ENCODE measurements at regions not wholly inside any gene's neighbourhood (a gene's known extent, or its start where the extent isn't known, plus 50 kb on each side); places are given as distances from the start of the nearest gene placed in this dataset.

GRCh38 chr17:69692171-69692570 lies 277.7 kb downstream of the MAP2K6 start:
- Histone ChIP-seq H3K9ac (ENCODE audit: insufficient read depth, low read depth, low read length) (no peak overlapping the region), H3K79me2 (ENCODE audit: insufficient read depth, low read length) (no peaks in the 10 kb centered on the region), H3K9me3 (ENCODE audit: low read length) (peaks cover 80% of the 10 kb centered on the region), H3K27me3 (ENCODE audit: control insufficient read depth in 1 of 2, insufficient read depth in 2 of 2, low read length in 2 of 2) (no peaks in the 10 kb centered on the region), H3K36me3 (replicated peaks in 1 of 2; ENCODE audit: control insufficient read depth in 1 of 2, insufficient read depth in 2 of 2, low read length in 2 of 2) (no peaks in the 10 kb centered on the region), H2AFZ (ENCODE audit: low read length) (no peak overlapping the region), H3K4me2 (ENCODE audit: low read depth, low read length) (no peak overlapping the region), H3K4me3 (replicated peaks in 1 of 3; ENCODE audit: insufficient read depth in 1 of 3, low read depth in 2 of 3, low read length in 3 of 3) (no peak overlapping the region), H3K4me1 (ENCODE audit: insufficient read depth, low read length) (no peaks in the 10 kb centered on the region), H3K27ac (ENCODE audit: extremely low read length, insufficient read depth, low read length) (no peak overlapping the region), H4K20me1 (ENCODE audit: insufficient read depth, low read length) (no peaks in the 10 kb centered on the region)
- DNase-seq (ENCODE audit: low spot score) (no peak), ATAC-seq (no peak), FAIRE-seq (no peak)
- POLR2A ChIA-PET = no interaction called here
- CTCF ChIA-PET (ENCODE audit: low intra/inter-chr PET ratio, low total read pairs) = no interaction called here
- intact Hi-C loops (cut with micrococcal nuclease; ENCODE audit: unreplicated experiment) (no loop called here), in situ Hi-C loops (cut with HindIII; ENCODE audit: extremely low pct_ligation_motif_present, low pct_unique_long_range_greater_than_20kb) (no loop called here)
- TF ChIP-seq ZNF546 (CRISPR knock-in tag; conservative IDR thresholded peaks at IDR 0.05) = no peak
- TF ChIP-seq FOXK1 (CRISPR knock-in tag; IDR thresholded peaks at IDR 0.05; ENCODE audit: borderline replicate concordance, low read depth) = no peak
- no peak for TF ChIP-seq ZFP90 (CRISPR knock-in tag; IDR thresholded peaks at IDR 0.05; ENCODE audit: borderline replicate concordance)
- TF ChIP-seq ZBTB3 (CRISPR knock-in tag; IDR thresholded peaks at IDR 0.05; ENCODE audit: borderline replicate concordance, low read depth) = no peak
- no TSS peak for BruUV-seq (replicated peaks)

GRCh38 chr17:69695646-69696045 lies 281.1 kb downstream of the MAP2K6 start:
- BruUV-seq (replicated peaks) = no TSS peak
- POLR2A ChIA-PET = no interaction called here

More at GRCh38 chr17:69695646-69696045, 281.1 kb downstream of the MAP2K6 start:
- ATAC-seq = no peak
- H3K4me2 ChIP-seq (ENCODE audit: low read depth, low read length) = no peak overlapping the region
- no peaks in the 10 kb centered on the region for H3K36me3 ChIP-seq (replicated peaks in 1 of 2; ENCODE audit: control insufficient read depth in 1 of 2, insufficient read depth in 2 of 2, low read length in 2 of 2)
- no peaks in the 10 kb centered on the region for H4K20me1 ChIP-seq (ENCODE audit: insufficient read depth, low read length)
- CTCF ChIA-PET (ENCODE audit: low intra/inter-chr PET ratio, low total read pairs) = no interaction called here
- H3K79me2 ChIP-seq (ENCODE audit: insufficient read depth, low read length) = no peaks in the 10 kb centered on the region
- peaks cover 85% of the 10 kb centered on the region for H3K9me3 ChIP-seq (ENCODE audit: low read length)
- TF ChIP-seq ATM (IDR thresholded peaks at IDR 0.05; ENCODE audit: borderline replicate concordance) = no peak
- H2AFZ ChIP-seq (ENCODE audit: low read length) = no peak overlapping the region
- in situ Hi-C loops (cut with HindIII; ENCODE audit: extremely low pct_ligation_motif_present, low pct_unique_long_range_greater_than_20kb) (no loop called here), intact Hi-C loops (cut with micrococcal nuclease; ENCODE audit: unreplicated experiment) (no loop called here)
- H3K9ac ChIP-seq (ENCODE audit: insufficient read depth, low read depth, low read length) = no peak overlapping the region
- H3K27me3 ChIP-seq (ENCODE audit: control insufficient read depth in 1 of 2, insufficient read depth in 2 of 2, low read length in 2 of 2) = no peaks in the 10 kb centered on the region
- no peak overlapping the region for H3K4me3 ChIP-seq (replicated peaks in 1 of 3; ENCODE audit: insufficient read depth in 1 of 3, low read depth in 2 of 3, low read length in 3 of 3)
- no peak for DNase-seq (ENCODE audit: low spot score)
- FAIRE-seq = no peak
- no peaks in the 10 kb centered on the region for H3K4me1 ChIP-seq (ENCODE audit: insufficient read depth, low read length)
- 39% methylated on average over 7 of the region's 7 CpGs for WGBS (ENCODE audit: low lambda C conversion rate)
- H3K27ac ChIP-seq (ENCODE audit: extremely low read length, insufficient read depth, low read length) = no peak overlapping the region

Measured in HepG2 (cell line).